ENCODE measurements at regions not wholly inside any gene's neighbourhood (a gene's known extent, or its start where the extent isn't known, plus 50 kb on each side); places are given as distances from the start of the nearest gene placed in this dataset.
A peak's percentile ranks its signal among the peaks of the same experiment; 100 is the strongest.

- TF ChIP-seq, protein P1, sequence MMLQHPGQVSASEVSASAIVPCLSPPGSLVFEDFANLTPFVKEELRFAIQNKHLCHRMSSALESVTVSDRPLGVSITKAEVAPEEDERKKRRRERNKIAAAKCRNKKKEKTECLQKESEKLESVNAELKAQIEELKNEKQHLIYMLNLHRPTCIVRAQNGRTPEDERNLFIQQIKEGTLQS (IDR thresholded peaks at IDR 0.05) = no peak
- TF ChIP-seq EGR1 (IDR thresholded peaks at IDR 0.05; ENCODE audit: low read depth in 2 of 2) (no peak), NR2F2 (IDR thresholded peaks at IDR 0.05) (no peak), RAD21 (IDR thresholded peaks at IDR 0.05) (no peak), HNF4A (conservative IDR thresholded peaks at IDR 0.05) (no peak), RXRA (IDR thresholded peaks at IDR 0.05) (no peak), MAX (IDR thresholded peaks at IDR 0.05) (no peak), FOXA1 (IDR thresholded peaks at IDR 0.05) (no peak), GABPA (IDR thresholded peaks at IDR 0.05 in 1 of 2, conservative IDR thresholded peaks at IDR 0.05 in 1 of 2) (no peak), JUND (IDR thresholded peaks at IDR 0.05) (no peak)
Observed at GRCh38 chr9:21558079-21558478, 76.0 kb upstream of the IFNE start (continued).

DNA sequence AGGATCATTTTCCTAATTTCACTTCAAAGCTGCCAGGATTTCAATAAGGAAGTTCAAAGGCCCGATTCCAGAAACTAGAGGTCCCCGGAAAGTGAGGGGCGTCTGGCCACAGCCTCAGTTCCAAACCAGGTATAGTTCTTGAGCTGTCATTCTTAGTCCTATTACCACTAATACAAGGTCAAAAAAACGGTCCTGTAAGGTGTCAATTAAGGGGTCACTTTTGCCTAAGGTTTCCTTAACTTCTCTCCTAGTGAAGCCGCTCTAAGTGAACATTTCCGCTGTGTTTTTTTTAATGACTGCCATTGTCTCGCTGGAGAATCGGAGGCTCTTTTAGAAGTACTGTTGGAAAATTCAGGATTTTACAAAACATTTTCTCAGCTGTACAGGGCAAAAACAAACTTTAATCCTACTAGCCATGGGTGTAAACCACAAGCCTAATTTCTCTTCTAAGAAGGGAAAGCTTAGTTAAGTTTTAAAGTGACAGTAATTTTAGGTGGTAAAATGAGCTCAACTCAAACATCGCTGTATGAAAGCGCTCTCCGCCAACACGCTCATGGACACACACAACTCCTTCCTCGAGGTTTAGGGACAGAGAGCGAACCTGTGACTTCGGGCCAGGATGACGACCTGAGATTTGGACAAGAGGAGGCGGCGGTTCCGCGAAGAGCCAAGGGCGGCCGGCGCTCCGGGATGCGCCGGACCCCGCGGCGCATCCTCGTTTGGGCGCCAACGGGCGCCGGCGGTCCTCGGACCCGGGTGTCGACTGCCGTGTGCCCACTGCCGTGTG, 76.7 kb upstream of the IFNE start:
- H3K4me3 ChIP-seq (ENCODE audit: low read depth in 1 of 3, low read length in 3 of 3) = peak overlapping the region; percentile 33 to 62 (median 48)
- TF ChIP-seq, protein P1 (IDR thresholded peaks at IDR 0.05) = no peak
- TF ChIP-seq HNF4G (IDR thresholded peaks at IDR 0.05) (no peak), RAD21 (IDR thresholded peaks at IDR 0.05) (no peak), HNF4A (conservative IDR thresholded peaks at IDR 0.05) (no peak), SP1 (IDR thresholded peaks at IDR 0.05) (no peak), TAF1 (conservative IDR thresholded peaks at IDR 0.05) (no peak), RXRA (IDR thresholded peaks at IDR 0.05) (no peak), JUND (IDR thresholded peaks at IDR 0.05) (no peak), NR2F2 (IDR thresholded peaks at IDR 0.05) (no peak), FOXA2 (IDR thresholded peaks at IDR 0.05) (no peak), MAX (IDR thresholded peaks at IDR 0.05) (no peak), YY1 (IDR thresholded peaks at IDR 0.05) (no peak)
- TF ChIP-seq, protein P2, sequence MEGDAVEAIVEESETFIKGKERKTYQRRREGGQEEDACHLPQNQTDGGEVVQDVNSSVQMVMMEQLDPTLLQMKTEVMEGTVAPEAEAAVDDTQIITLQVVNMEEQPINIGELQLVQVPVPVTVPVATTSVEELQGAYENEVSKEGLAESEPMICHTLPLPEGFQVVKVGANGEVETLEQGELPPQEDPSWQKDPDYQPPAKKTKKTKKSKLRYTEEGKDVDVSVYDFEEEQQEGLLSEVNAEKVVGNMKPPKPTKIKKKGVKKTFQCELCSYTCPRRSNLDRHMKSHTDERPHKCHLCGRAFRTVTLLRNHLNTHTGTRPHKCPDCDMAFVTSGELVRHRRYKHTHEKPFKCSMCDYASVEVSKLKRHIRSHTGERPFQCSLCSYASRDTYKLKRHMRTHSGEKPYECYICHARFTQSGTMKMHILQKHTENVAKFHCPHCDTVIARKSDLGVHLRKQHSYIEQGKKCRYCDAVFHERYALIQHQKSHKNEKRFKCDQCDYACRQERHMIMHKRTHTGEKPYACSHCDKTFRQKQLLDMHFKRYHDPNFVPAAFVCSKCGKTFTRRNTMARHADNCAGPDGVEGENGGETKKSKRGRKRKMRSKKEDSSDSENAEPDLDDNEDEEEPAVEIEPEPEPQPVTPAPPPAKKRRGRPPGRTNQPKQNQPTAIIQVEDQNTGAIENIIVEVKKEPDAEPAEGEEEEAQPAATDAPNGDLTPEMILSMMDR (IDR thresholded peaks at IDR 0.05; ENCODE audit: low read depth, low read length, missing input control) = no peak
- TF ChIP-seq, protein P3, sequence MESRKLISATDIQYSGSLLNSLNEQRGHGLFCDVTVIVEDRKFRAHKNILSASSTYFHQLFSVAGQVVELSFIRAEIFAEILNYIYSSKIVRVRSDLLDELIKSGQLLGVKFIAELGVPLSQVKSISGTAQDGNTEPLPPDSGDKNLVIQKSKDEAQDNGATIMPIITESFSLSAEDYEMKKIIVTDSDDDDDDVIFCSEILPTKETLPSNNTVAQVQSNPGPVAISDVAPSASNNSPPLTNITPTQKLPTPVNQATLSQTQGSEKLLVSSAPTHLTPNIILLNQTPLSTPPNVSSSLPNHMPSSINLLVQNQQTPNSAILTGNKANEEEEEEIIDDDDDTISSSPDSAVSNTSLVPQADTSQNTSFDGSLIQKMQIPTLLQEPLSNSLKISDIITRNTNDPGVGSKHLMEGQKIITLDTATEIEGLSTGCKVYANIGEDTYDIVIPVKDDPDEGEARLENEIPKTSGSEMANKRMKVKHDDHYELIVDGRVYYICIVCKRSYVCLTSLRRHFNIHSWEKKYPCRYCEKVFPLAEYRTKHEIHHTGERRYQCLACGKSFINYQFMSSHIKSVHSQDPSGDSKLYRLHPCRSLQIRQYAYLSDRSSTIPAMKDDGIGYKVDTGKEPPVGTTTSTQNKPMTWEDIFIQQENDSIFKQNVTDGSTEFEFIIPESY (IDR thresholded peaks at IDR 0.05) = no peak
- TF ChIP-seq, protein P4, sequence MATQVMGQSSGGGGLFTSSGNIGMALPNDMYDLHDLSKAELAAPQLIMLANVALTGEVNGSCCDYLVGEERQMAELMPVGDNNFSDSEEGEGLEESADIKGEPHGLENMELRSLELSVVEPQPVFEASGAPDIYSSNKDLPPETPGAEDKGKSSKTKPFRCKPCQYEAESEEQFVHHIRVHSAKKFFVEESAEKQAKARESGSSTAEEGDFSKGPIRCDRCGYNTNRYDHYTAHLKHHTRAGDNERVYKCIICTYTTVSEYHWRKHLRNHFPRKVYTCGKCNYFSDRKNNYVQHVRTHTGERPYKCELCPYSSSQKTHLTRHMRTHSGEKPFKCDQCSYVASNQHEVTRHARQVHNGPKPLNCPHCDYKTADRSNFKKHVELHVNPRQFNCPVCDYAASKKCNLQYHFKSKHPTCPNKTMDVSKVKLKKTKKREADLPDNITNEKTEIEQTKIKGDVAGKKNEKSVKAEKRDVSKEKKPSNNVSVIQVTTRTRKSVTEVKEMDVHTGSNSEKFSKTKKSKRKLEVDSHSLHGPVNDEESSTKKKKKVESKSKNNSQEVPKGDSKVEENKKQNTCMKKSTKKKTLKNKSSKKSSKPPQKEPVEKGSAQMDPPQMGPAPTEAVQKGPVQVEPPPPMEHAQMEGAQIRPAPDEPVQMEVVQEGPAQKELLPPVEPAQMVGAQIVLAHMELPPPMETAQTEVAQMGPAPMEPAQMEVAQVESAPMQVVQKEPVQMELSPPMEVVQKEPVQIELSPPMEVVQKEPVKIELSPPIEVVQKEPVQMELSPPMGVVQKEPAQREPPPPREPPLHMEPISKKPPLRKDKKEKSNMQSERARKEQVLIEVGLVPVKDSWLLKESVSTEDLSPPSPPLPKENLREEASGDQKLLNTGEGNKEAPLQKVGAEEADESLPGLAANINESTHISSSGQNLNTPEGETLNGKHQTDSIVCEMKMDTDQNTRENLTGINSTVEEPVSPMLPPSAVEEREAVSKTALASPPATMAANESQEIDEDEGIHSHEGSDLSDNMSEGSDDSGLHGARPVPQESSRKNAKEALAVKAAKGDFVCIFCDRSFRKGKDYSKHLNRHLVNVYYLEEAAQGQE (IDR thresholded peaks at IDR 0.05) = no peak
- H3K4me1 ChIP-seq (ENCODE audit: control insufficient read depth in 4 of 4, insufficient read depth in 4 of 4, low read length in 3 of 4) = peaks cover 11 to 18% (median 13%) of the 10 kb centered on the region in 4 donors
- no peaks in the 10 kb centered on the region for H3K36me3 ChIP-seq (ENCODE audit: control insufficient read depth in 4 of 4, insufficient read depth in 3 of 4, low read depth in 1 of 4, low read length in 3 of 4)
- no peak for DNase-seq (ENCODE audit: low spot score)
- H3K9me3 ChIP-seq (ENCODE audit: control insufficient read depth in 4 of 4, low read length in 3 of 4) = peaks cover 0 to 3% (median 1%) of the 10 kb centered on the region in 4 donors
- H3K9ac ChIP-seq (ENCODE audit: low read depth in 1 of 2, low read length in 2 of 2) = no peak overlapping the region
- H3K27ac ChIP-seq (ENCODE audit: low read depth in 1 of 2, low read length in 2 of 2) = no peak overlapping the region
- H3K27me3 ChIP-seq (ENCODE audit: control insufficient read depth in 4 of 4, insufficient read depth in 4 of 4, low read length in 3 of 4) = peaks cover 0 to 29% (median 11%) of the 10 kb centered on the region in 4 donors
- 10% methylated on average over 40 of the region's 40 CpGs for WGBS

Measured in liver (tissue), 8 donors.